Activated T-cell treated with anti-CD3 and anti-CD28 coated beads for 48 hours (primary cell): ENCODE measurements at regions not wholly inside any gene's neighbourhood (a gene's known extent, or its start where the extent isn't known, plus 50 kb on each side); places are given as distances from the start of the nearest gene placed in this dataset.
A peak's percentile ranks its signal among the peaks of the same experiment; 100 is the strongest.

Experiments used
- DNase-seq: peaks from one replicate; pipeline ENCODE4 v3.0.0-alpha.2; 2020; ENCODE audit warnings: low read depth

DNA sequence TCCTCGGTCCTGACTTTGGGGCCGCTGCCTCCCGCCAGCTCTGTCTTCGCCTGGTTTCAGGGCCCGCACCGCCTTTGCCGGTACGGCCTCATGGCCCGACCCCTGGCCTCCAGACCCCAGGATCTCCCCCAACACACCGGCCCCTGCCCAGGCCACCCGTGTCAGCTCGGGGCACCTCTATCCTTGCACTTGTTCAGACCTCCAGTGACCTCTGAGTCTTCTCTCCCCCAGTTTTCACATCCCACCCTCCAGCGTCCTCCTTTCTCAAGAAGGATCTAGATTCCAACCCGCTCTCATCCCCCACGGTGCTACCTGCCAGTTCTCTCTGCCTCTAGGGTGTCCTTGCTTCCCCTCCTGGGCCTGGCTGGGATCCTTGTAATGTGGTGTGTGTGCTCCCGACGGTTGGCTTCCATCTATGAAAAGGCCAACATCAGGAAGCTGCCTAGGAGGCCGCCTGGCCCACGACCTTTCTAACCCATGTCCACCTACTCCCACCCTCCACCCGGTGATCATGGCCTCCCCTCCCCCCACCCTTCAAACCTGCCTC is 61.1 kb downstream of the SPATA31C2 start:
- DNase-seq = no peak

DNA sequence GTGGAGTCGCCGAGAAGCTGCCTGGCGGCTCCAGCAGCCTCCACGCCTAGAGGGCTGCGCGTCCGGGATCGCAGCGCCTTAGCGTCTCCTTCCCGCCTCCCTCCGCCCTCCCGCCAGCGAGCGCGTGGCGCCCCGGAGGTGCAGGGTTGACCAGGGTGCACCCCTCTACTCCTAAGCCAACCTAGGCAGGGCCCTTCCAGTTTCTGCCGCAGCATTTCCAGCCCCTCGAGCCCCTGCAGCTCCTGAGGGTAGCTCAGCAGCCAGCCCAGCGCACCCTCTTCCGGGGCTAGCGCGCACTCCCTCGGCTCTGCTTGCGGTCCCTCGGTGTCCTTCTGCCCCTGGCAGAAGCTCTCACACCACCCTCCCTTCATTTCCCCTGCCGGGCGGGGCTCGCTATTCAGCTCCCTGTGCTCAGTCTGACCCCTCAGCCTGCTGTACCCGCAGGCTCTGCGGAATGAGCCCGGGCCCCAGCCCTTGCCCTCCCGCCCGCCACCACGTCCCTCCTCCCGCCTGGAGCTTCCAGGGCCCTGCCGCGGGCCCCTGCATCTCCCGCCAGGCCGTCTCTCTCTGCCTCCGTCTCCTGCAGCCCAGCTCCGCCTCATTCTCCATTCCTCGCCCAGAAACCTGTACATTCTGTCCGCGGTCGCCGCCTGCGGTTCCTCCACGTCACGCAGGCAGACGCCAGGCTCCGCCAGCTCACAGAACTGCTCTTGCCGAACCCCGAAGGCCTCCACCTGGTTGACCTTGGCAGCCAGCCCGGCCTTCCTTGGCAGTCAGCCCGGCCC is 61.8 kb downstream of the SPATA31C2 start:
- peak; percentile 41 for DNase-seq

DNA sequence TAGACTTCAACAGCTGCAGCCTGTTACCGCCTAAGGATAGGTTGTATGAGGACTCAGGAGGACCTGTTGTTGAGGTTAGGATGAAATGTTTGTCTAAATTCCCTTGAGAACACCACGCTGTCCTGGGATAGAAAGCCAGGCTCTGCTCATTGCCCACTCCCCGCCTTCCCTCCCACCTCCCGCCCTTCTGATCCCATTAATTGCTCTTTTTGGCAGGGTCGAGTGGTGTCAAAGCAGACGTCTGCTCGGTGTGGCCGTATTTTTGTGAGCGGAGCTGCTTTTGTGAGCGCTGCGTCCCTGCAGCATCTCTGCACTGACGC is 62.3 kb downstream of the SPATA31C2 start:
- DNase-seq = no peak

DNA sequence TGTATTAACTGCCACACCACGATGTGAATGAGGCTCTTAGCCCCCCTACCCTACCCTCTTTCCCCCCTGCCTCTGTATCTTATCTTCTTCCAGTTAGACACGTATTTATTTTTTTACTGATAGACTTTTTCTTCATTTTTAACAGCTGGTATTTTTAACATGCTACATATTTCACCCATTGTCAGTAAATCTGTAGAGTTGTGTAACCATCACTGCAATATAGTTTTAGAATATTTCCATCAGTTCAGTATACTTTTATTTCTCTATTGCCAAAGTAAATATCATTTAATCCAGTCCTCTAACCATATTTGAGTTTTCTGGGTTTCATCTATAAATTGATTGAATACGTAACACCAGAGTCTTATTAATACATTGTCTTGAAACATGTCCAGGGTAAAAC is 62.8 kb downstream of the SPATA31C2 start:
- no peak for DNase-seq

DNA sequence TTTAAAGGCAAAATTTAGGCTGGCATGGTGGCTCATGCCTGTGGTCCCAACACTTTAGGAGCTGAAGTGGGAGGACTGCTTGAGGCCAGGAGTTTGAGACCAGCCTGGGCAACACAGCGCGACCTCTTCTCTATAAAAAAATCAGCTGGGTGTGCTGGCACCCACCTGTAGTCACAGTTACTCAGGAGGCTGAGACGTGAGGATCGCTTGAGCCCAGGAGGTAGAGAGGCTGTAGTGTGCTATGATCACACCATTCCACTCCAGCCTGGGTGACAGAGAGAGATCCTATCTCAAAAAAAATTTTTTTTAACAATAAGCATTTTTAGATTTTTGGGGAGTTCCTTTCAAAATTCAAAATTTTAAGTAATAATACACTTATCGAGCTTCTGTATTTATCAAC is 63.3 kb downstream of the SPATA31C2 start:
- no peak for DNase-seq

DNA sequence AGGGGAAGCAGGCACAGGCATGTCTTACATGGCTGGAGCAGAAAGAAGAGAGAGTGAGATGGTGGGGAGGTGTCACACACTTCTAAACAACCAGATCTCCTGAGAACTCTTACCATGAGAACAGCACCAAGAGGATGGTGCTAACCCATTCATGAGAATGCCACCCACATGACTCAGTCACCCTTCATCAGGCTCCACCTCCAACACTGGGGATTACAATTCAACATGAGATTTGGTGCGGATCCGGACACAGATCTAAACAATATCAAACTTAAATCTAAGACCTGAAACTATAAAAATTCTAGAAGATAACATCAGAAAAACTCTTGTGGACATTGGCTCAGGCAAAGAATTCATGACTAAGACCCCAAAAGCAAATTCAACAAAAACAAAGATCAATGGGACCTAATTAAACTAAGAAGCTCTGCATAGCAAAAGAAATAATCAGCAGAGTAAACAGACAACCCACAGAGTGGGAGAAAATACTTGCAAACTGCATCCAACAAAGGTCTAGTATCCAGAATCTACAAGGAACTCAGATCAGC is 65.4 kb downstream of the SPATA31C2 start:
- DNase-seq = no peak

DNA sequence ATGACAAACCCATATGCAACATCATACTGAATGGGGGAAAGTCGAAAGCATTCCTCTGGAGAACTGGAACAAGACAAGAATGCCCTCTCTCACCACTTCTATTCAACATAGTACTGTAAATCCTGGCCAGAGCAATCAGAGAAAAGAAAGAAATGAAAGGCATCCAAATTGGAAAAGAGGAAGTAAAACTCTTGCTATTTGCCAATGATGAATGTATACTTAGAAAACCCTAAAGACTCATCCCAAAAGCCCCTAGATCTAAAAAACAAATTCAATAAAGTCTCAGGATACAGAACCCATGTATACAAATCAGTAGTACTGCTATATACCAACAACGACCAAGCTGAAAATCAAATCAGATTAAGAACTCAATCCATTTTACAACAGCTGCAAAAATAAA is 66.9 kb downstream of the SPATA31C2 start:
- no peak for DNase-seq

DNA sequence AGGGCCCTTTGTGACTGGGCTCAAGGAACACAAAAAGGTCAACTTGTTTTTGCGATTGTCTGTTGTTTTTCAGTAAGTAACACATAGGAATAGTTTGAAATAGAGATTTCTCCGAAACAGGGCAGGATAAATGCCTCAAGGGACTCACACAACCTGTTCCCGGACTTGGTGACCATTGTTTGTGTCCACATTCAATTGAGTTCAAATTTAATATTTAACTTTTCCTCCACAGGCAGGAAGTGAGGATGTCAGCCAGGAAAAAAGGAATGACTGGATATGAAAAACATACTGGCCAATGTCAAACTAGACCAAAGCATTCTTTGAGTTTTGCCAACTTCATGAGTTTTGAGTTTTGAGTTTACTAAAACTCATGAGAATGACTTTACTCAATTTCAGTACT is 72.7 kb downstream of the SPATA31C2 start:
- no peak for DNase-seq

DNA sequence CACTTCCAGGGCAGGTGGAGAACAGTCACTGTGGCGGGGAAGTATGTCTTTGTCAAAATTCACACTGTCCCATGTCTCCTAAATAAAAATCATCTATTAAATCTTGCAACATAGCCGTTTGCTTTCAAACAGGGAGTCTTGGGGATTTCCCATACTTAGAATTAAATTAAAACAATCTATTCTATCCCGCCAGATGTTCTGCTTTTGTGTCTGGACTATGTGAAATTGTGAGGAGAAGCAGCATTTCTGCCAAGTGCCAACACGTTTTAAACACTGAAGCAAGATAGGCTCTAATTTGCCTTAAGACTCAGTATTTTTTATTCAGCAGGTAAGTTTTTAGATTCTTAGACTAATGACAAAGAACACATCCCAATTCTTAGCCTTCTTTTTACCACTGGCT is 73.7 kb downstream of the SPATA31C2 start:
- DNase-seq = no peak

DNA sequence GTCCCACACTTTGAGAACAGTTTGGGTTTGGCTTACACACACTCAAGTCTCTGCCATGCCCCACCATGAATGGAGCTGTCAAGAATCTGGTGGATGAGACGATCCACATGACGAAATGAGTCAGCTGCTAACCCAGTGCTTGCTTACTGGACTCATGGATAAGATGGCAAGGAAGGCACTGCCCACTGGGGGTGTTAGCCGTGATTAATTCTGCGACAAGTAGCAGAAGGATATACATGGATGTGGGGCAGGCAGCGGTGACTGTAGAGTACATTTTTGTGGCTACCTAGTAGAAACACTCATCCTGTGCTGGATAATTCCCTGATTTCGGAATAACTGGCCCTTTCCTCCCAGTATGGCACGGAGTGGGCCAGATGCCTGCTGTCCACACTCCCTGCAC is 77.5 kb downstream of the SPATA31C2 start:
- DNase-seq = no peak

DNA sequence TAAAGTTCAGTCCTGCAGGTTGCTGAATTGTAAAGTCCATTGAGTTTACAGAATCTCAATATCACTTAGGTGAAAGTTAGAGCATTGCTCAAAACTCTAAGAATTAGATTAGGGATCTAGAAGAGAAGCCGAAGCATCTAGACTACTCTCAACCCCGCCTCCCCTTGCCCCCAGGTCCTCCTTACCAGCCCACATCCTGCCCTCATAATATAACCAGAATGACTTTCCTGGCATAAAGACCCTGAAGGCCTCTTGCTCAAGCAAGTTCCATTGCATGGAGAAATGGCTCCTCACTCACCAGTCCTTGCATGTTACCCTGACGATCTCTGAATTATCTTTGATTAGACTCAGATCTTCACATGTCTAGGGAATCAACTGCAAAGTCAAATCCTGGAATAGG is 78.8 kb downstream of the SPATA31C2 start:
- DNase-seq = no peak

DNA sequence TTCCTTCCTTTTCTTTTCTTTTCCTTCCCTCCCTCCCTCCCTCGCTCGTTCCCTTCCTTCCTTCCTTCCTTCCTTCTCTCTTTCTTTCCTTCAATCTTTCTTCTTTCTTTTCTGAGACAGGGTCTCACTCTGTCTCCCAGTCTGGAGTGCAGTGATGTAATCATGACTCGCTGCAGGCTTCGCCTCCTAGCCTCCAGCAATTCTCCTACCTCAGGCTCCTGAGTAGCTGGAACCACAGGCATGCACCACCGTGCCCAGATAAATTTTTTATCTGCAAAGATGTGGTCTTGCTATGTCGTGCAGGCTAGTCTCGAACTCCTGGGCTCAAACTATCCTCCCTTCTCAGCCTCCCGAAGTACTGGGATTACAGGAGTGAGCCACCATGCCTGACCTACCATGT is 81.4 kb downstream of the SPATA31C2 start:
- no peak for DNase-seq

DNA sequence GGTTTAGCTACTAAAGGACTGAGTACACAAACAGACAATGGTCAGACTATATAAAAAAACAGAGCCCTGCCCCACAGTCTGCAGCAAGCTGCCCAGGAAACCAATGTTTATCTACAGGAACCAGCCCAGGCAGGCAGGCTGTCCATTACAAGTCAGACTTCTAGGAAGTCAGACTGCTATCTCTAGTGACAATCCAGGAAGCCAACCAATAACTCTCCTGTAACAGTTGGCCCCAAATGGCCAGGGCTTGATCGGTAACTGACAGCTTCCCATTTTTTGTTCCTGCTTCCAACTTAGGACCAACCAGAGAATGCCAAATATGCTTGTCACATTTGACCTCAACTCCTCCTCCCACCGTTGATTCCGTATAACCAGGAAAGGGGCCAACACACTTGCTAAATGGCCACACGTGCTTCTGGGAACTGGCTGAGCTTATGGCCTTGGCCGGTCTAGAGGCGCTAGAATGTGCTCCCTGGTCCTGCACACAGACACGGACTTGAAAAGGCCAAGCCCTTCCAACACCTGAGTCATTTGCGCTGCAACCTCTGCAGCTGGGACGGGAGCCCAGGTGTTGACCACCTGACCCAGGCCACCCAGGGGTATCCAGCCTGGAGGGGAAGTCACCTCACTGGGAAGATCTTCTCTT is 79.6 kb upstream of the CDK20 start:
- no peak for DNase-seq

DNA sequence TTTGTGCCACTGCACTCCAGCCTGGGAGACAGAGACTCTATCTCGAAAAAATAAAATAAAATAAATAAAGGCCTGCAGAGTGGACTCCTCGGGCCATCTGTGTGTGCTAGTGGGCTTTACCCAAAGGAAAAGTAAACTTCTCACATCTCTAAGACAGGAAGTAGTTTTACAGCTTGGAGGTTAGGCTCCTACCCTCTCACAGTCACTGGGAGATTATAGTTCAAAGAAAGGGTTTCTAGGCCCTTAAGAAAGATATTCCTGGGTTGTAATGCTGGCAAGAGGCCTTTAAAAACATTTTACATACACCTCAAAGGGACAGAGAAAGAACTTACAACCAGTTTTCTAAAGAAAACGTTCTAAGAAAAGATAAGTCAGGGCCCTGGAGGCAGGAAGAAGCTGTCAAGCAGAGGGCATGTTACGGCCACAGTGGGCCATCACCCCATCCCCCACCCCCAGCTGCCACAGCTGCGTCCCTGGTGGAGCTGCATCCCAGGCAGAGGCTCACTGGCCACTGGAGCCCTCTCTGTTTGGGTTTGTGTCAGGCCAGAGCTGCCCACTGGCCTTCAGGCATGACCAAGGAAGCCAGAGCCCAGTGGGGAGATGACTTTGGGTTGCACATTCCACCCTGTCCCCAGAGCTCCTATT is 78.1 kb upstream of the CDK20 start:
- no peak for DNase-seq

DNA sequence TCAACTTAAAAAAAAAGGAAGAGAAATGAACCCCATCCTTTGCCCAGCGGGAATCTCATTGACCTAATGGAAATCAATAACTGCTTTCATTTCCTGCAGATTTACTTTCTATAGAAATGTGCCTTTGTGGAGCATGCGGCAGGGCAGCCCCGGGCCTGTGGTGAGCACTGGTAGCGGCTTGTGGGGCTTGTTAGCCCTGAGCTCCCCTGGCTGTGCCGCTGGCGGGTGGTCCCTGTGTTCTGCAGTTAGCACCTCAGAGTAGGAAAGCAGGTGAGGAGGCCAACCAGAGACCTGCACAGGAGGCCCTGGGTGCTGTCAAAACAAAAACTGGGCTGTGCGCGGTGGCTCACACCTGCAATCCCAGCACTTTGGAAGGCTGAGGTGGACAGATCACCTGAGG is 76.8 kb upstream of the CDK20 start:
- DNase-seq = no peak

DNA sequence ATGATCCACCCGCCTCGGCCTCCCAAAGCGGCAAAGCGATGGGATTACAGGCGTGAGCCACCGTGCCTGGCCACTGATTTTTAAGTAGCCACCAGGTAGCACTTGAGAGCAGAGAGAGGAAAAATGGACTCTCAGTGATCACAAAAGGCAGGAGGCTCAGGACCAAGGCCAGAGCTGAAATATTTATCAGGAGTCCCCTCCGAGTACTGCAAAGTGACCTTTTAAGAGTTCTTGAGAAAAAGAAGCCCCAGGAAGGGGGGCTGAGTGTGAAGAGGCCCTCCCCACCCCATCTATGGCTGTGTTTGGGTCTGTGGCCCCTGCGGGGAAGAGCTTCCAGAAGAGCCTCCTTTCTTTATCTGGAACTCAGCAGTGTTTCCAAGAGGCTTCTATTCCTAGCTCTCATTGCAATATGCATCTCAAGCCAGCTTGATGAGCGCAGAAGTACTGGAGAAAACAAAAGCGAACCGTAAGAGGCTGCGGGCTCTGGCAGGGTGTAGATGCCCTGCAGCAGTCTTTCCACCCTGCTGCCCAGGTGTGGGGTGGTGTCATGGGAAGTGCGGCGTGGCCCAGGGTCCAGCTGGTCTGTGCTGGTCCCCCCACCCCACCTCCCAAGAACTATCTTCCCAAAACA is 75.5 kb upstream of the CDK20 start:
- DNase-seq = no peak

DNA sequence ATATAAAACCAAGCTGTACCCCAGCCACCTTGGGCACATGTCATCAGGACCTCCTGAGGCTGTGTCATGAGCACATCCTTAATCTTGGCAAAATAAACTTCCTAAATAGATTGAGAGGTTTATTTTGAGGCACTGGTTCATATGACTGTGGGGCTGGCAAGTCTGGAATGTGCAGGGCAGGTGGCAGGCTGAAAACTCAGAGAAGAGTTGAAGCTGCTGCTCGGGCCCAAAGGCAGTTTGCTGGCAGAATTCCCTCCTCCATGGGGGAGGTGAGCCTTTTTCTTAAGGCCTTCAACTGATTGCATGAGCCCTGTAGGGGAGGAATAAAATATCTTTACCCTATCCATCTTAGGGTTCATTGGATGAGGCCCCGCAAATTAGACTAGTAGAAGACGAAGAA is 72.2 kb upstream of the CDK20 start:
- DNase-seq = no peak

DNA sequence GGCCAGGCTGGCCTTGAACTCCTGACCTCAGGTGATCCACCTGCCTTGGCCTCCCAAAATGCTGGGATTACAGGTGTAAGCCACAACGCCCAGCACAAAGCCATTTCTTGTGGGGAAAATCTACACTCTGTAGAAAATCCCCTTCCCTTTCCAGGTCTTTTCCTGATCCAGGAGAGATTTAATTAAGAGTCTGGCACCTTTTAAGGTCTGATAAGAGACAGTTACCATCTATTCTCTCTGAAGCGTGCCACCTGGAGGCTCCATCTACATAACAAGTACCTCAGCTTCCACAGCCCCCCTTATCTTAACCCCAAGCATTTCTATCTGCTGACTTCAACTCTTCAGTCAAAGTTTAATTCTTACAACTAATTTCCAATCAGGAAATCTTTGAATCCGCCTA is 71.4 kb upstream of the CDK20 start:
- DNase-seq = no peak

DNA sequence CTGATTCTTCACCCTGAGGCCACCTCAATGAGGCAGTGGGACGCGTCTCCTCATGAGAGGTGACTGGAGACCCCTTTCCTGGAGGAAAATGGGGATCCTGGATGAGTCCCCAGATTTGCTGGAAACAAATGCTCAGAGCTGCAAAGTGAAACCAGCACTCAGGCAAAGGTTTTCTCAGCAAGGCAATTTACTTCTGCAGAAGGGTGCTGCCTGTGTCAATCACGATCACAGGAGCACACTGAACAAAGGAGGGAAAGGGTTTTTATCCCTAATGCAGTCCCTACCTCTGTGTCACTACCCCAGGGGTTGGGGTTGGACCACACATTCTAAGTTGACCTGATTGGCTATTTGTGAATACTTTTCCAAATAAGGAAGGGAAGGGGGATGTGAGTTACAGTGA is 69.9 kb upstream of the CDK20 start:
- no peak for DNase-seq

DNA sequence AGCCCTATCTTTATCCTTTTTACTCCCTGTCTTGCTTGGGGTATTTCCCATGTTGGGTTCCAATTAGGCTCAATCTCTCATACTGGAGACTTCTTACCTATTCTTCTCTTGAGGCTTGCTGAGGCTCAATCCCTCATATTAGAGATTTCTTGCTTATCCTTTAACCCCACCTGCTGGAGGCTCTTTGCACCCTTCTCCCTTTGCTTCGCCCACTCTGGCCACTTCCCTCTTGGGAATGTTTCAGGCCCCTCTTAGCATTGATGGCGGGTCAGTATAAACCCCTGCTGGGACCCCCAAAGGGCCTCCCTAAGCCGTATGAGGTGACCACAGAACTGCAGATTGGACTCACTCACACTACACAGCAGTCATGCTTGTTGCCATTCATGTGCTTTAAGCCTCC is 69.3 kb upstream of the CDK20 start:
- DNase-seq = no peak

DNA sequence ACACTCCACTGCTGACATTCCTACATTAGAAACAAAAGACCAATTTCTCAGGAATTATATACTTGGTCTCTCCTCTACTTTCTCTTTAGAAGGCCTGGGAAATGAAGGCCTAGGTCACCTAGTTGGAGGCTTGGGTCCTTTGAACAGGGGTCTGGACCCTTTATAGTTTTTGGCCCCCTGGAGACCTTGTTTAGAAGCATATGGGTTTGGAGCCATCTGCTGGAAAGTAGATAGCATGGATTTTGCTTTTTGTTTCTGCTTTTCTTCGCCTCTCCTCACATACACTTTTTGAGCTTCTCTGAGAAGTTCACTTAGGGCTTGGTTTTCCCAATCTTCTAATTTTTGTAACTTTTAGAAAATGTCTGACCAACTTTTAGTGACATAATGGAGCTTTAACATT is 67.1 kb upstream of the CDK20 start:
- DNase-seq = no peak

DNA sequence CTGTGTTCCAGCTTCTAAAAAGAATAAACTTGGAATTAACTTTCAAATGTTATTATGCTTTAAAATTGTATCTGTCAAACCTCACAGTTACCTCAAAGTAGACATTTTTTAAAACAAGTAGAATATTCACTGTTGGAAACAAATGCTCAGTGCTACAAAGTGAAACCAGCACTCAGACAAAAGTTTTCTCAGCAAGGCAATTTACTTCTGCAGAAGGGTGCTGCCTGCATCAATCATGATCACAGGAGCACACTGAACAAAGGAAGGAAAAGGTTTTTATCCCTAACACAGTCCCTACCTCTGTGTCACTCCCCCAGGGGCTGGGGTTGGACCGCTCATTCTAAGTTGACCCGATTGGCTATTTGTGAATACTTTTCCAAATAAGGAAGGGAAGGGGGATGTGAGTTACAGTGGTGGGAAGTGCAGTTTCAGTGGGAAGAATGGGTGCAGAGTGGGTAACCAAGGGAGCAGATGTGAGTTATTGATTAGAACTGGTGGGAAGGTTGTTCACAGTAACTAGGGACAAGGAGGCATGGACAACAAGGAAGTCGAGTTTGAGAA is 63.0 kb upstream of the CDK20 start:
- DNase-seq = no peak
